NCI-H446 (cell line): ENCODE measurements at regions not wholly inside any gene's neighbourhood (a gene's known extent, or its start where the extent isn't known, plus 50 kb on each side); places are given as distances from the start of the nearest gene placed in this dataset.
"Not testable (repeated sequence)": the region's sequence is repeated elsewhere in the genome, so short reads cannot be mapped to it uniquely, and the experiment has no call there.

ENCODE experiments used
- DNase-seq, 2 experiments: peaks; one replicate each; lab custom pipeline; 2025; lab: John Stamatoyannopoulos, UW

DNA sequence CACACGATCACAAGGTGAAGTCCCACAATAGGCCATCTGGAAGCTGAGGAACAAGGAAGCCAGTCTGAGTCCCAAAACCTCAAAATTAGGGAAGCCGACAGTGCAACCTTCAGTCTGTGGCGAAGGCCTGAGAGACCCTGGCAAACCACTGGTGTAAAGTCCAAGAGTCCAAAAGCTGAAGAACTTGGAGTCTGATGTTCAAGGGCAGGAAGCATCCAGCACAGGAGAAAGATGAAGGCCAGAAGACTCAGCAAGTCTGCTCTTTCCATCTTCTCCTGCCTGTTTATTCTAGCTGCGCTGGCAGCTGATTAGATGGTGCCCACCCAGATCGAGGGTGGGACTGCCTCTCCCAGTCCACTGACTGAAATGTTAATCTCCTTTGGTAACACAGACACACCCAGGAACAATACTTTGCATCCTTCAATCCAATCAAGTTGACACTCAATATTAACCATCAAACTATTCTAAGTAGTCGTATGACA is 112.3 kb downstream of the MYCN start:
- not testable (repeated sequence) for DNase-seq

GRCh38 chr2:16051841-16052564 is 111.7 kb downstream of the MYCN start:
- DNase-seq, result no peak

DNA sequence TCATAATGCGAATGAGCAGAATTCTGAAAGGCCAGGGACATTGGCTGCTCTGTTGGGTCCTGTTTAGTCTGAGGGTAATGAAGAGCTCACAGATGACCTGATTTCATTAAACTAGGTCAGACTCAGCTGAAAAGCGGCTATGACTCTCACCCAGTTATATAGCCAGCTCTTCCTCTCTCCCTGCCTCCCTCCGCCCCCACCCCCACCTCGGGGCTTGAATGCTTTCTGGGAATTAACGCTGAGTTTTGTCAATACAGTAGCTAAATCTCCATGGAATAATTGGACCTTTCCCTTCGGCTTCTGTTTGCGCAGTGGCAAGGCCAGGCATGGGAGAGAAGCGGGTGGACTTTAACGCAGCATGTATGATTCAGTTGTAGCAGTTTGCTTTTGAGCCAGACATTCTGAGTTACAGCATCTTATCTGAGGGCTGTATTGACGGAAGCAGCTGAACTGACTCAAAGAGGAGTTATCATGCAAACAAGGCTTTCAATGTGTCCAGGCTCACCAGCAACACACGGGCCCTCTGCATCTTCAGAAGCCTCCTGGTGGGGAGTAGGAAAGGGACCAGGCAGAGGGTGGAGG is 110.6 kb downstream of the MYCN start:
- DNase-seq, result no peak

DNA sequence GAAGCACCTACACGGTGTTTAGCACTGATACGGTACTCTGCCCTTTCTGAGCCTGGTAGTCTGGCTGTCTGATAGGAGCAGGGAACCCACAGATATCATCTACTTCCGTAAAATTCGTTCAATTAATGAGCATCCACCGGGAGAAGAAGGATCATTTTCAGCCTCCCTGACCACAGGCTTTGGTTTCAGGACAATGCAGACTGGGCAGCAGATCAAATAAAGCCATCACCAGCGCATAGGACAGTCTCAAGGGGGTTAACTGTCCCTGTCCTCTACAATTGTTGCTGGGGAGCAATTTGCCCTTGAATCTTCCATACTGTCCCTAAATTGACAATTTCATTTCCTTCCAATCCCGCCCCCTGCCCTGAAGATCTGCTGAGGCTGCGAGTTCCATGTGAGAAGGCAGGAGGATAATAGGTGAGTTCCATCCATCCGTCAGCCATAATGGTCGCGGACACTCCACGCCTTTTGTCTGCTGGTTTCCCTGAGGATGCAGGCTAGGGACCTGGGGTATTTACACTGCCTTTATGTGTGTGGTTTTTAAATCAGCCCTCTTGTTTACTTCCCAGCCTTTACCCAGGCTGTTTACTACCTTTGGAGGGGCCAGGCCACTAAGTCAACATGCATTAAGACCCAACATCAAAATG is 110.0 kb downstream of the MYCN start:
- DNase-seq, result no peak

GRCh38 chr2:16049406-16049805 is 109.1 kb downstream of the MYCN start:
- no peak for DNase-seq

DNA sequence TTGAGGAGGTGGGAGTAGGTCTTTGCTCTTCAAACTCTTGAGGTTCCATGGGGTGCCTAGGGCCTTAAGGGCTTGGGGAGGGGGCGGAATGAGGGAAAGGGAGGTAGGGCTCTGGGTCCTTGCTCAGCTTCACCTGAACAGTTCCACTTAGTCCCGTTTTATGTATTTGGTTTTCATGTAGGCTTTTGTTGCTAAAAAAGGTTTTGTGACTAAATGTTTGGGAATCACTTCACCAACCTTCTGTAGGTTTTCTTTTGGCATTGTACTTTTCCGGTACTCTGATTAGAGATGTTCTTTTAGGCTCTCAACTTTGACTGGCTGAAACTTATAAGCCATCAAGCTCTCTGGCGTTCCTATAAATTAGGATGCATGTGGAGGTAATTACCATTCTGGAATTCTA is 108.1 kb downstream of the MYCN start:
- no peak for DNase-seq

- no peak for DNase-seq
These were observed 107.4 kb downstream of the MYCN start for GRCh38 chr2:16047701-16048100.

DNA sequence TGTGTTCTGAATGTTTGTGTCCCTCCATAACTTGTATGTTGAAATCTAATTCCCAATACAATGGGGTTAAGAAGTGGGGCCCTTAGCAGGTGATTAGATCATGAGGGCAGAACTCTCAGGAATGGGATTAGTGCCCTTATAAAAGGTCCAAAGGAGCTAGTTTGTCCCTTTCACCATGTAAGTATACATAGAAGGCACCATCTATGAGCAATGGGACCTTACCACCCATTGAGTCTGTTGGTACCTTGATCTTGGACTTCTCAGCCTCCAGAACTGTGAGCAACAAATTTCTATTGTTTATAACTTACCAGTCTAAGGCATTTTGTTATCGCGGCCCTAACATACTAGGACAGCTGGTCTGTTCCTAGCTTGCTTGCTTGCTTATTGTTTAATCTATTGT is 106.3 kb downstream of the MYCN start:
- DNase-seq, result no peak

GRCh38 chr2:16045653-16046352 is 105.5 kb downstream of the MYCN start:
- DNase-seq, result no peak

GRCh38 chr2:16044946-16045456 is 104.7 kb downstream of the MYCN start:
- no peak for DNase-seq

DNA sequence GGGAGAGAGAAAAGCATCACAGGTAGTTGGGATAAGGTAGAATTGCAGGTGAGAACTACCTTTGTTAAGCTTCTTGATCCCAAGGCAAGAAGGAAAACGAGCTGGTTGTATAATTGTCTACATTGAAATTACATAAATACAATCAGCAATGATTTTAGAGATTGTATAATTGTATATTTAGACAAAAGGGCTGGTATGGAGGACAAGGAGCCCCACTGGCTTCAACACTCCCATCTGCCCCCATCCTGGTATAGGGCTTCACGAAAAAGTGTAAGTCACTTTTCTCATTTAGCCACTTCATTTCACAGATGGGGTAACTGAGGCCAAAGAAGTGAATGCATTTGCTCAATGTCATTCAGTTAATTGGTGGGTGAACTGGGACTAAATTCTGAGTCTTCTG is 103.3 kb downstream of the MYCN start:
- no peak for DNase-seq

DNA sequence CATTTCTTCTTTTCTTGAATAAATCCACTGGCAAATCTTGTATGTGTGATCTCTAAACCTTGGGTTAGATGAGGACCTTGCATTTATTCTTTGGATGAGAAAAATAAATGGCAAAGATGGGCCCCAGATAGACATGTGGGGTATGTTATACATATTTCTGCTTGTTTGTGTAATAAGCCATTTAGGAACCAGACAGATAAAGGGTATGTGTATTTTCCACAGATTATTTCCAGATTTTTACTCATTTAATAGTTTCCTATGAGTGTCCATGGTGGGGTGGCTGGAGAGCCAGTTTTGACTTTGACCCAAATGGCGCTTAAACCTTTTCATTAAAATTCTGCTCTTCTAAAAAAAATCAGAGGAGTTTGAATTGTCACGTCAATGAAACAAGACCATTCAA is 102.8 kb downstream of the MYCN start:
- DNase-seq, result no peak

- DNase-seq, result no peak
These were observed 101.9 kb downstream of the MYCN start for GRCh38 chr2:16042201-16042700.

DNA sequence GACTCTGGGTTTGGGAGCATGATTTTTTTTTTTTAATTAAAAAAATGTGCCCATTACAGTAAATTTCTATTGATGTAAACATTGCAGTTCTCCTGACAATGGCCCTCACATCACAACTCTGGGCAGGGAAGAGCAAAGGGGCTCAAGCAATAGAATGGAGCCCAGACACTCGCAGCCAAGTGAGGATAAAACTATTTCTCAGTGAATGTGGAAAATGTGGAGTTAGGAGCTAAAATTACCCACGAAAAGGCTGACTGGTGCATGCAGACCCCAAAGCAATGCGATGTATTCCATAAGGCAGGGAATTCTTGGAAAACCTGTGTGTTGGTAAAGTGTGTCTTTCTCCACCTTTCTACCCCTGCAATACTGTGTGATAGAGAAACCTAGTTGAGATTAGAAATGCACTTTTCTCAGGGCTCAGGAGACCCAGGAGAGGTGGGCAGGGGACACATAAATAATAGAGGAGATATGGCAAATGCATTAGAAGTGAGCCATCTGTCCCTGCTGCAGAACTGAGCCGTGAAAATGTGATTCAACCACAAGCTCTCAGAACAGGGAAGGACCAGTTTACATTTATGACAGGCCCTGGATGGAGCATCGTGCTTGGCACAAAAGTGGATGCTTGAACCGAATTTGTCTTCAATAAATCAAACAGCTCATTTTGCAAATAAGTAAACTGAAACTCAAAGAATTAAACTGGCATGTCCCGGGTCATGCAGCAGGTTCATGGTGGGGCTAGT is 100.1 kb downstream of the MYCN start:
- DNase-seq, result no peak

DNA sequence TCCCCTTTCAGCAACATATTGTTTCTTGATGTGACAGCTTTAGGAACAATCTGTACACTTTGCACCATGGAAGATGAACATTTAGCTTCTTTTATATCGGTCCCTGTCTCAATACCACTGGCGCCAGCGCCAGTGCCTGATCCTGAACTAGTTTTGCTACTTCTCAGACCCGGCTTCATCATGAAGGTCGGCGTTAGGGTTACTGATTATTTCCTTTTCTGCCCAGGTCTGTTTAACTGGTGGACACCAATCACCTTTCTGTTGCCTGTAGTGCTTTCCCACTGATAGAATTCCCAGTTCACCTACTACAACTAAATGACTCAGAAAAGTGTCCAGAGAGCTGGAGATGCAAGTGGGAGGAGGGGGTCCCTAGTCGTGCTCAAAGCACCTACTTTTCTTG is 99.5 kb downstream of the MYCN start:
- no peak for DNase-seq

GRCh38 chr2:16039055-16039454 is 98.7 kb downstream of the MYCN start:
- no peak for DNase-seq

DNA sequence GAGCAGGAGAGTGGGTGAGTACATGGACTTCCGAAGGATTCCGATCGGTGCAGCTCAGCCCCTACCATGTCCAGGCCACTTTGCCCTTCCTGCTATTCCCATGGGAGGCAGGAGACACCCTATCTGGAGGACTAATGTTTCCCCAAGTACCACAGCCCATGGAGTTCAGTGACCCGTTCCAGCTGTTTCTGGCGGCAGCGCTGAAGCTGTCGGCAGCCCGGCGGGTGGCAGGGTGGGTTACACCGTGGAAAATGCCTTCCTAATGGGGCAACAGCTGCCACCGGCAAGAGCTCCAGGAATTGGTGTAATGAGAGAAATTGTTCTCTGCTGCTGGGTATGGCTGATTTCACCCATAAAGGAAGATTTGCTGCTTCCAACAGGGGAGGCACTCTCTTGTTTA is 98.3 kb downstream of the MYCN start:
- no peak for DNase-seq

DNA sequence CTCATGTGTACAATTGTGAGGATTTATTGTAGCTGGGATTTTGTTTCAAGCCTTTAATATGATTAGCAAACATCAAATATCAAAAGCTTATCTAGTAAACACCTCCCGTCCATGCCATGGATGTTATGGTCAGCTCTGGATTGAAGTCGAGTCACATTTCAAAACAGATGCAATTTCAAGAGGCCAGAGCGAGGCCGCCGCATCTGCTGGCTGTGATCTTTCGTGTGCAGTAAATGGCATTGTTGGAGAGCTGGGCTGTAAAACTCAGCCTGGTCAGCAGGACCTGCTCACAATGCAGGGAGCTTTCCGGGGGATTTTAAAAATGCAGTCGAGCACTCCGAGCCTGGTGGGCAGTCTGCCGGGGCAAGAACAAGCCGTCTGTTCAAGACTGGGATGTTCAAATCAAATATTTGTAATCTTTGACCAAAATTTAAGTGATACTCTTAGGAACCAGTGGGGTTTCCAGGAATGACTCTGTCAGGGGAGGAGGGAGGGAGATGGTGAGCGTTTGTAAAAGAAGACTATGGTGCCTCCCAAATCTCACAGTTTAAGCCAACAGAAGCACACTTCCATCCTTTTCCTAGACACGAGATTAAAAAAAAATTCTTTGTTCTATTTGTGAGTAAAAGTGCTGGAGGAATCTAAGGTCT is 97.6 kb downstream of the MYCN start:
- DNase-seq, result no peak

DNA sequence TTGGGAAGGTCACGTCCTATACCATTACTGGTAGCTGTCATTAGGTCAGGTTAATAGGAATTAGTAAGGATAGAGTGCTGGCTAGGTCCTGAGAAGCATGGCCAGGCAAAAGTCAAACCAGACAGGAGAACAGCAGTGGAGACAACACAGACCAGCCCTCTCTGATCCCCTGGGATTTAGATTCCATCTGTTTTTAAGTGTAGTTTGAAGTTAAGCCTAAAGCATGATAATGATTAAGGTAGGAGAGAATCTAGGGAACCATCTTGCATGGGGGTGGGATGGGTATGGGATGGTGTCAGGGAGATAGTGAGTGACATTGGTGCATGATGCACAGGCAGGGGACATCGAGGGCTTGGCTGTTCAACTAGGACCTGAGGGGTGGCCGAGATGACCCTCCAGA is 96.6 kb downstream of the MYCN start:
- DNase-seq, result no peak

DNA sequence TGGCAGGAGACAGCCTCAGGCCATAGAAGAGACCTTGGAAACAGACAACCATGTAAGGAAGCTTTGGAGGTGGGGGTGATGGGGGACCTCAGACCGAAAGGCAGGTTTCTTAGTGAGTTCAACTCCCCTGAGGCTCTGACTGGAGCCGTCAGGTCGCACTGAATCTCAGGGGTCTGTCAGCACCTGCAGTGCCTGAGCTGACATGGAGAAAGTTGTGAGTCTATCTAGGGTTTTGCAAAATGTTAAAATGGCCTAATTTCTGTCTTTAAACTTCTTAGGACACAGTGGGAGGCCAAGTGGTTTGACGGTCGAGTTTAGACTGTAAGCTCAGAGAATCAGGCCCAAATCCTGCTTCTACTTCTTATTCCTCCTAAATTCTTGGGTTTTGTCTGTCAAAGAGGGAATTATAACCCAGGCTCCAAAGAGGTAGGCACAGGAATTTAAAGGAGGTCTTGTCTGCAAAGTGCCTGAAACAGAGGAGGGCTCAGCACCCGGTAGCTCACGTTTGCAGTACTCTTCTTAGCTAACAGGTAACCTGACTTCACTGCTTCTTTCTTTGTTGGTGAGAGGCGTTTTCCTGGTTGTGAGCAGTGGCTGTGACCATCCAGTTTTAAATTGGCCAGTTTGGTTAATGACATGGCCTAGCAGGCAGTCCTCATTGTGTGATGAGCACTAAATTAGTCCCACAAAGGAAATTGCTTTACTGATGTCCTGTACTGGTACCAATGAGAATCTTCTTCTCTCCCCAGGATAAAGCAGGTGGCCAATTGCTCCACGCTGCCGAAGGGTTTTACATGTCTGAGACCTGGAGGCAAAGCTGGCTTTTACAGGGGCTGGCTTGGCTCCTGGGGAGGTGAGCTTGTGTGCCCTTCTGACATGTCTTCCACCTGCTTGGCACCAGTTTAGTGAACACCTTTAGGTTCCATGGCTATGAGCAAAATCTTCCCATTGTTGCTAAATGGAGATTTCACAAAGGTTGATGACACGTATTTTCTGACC is 95.7 kb downstream of the MYCN start:
- no peak for DNase-seq
